HT-29 (cell line): ENCODE measurements at regions not wholly inside any gene's neighbourhood (a gene's known extent, or its start where the extent isn't known, plus 50 kb on each side); places are given as distances from the start of the nearest gene placed in this dataset.
A peak's percentile ranks its signal among the peaks of the same experiment; 100 is the strongest.

Experiments
- DNase-seq: peaks from one replicate; pipeline ENCODE4 v3.0.0-alpha.2; 2015; ENCODE audit warnings: low spot score

- no peak for DNase-seq
Measured at GRCh38 chr2:12929758-12930157, 213.0 kb downstream of the TRIB2 start.

DNA sequence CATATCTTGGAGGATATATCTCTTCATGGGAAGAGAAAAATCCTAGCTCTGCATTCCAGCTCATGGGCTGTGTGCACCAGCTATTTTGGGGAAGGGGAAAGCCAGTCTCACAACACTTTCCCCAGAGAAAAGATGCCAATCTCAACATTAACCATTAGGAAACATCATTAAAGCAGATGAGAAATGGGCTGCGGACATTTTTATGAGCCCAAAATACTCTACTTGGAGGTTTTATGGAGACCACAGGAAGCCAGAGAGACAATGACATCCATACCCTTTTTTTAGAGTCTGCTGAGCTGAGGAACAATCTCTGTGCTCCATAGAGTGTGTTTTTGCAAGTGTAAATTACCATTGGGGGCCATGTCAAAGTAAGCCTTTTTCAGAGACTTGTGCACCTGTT is 213.7 kb downstream of the TRIB2 start:
- DNase-seq = no peak

GRCh38 chr2:12931186-12931844 is 214.6 kb downstream of the TRIB2 start:
- peak; percentile 34 for DNase-seq

- DNase-seq = no peak
Measured at GRCh38 chr2:12932192-12932591, 215.5 kb downstream of the TRIB2 start.

GRCh38 chr2:12934146-12934756 is 217.5 kb downstream of the TRIB2 start:
- no peak for DNase-seq

DNA sequence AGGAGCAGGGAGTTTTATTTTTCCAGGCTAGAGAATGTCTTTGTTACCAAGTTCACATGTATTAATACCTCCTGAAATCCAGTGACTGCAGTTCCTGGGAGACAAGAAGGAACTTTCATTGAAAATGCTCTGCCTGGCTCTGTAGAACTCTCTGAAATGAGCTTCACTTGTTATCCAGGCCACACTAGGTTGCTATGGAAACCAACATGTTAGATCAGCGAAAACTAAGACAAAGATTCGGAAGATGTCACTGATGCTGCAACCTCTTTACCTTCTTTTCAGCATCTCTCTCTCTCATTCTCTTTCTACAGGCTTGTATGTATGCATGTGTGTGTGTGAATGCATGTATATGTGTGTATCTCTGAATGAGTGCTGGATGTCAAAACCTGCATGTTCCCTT is 218.5 kb downstream of the TRIB2 start:
- DNase-seq = no peak

GRCh38 chr2:12935796-12936195 is 219.1 kb downstream of the TRIB2 start:
- no peak for DNase-seq

GRCh38 chr2:12941203-12941602 is 224.5 kb downstream of the TRIB2 start:
- no peak for DNase-seq

GRCh38 chr2:12948231-12948960 is 231.7 kb downstream of the TRIB2 start:
- DNase-seq = no peak

DNA sequence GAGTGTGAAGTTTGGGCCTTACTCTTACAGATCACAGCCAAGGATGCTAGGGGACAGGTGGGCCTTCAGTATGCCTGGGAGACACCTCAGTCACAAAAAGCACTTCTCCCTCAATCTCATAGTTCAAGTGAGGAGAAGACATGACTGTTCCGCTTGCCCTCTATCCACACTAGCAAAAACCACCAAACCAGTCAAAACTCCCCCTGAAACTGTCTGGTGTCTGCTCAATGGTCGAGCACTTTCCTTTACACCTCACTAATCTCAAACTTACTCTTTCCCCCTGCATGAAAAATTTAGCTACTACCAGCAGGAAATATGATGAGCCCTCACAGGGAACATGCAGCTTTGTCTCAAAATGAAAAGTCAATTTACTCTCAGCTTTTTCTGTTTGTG is 232.2 kb downstream of the TRIB2 start:
- no peak for DNase-seq

DNA sequence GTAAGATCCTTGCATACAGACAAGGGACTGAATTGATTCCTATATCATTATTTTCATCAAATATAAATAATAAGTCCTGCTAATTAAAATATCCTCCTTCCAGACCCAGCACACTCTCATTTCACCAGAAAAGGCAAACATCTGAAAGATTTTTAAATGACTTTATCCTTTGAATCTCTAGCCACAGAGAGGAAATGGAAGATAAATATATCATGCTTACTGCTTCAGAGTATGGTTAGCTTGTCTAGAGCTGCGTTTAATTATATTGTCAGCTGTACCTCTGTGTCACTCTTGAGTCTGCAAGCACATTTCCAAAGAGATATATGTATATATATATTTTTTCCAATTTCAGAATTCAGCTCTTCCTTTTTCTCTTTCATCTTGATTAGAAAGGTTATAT is 232.7 kb downstream of the TRIB2 start:
- no peak for DNase-seq

- no peak for DNase-seq
Measured at GRCh38 chr2:12950174-12950573, 233.4 kb downstream of the TRIB2 start.

DNA sequence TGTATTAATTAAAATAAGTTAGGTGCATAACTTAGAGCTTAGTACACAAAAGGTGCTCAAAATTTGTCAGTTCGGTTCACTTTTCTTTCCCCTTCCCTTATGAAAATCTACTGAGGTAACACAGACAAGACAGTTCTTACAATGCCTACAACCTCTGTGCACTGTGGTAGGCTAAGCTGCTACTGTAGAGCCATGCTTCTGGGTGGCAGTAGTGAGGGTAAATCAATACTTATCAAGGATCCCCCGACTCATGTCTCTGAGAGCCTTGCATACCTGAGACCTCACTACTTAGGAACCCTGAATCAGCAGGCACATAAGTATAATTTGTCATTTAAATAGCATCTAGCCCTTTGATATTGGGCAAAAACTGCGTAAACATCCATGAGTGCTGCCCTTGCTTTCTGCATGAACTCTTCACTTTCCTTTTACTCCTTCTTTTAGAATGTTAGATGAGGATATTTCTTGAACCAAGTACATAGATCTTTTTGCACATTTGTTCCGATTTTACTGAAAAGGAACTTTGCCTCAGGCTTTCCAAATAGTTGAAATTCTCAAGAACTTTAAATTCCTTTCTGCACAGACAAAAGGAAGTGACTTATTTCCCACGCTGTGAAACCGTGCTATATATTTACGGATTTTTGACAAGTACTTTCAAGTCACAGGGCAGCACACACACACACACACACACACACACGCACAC is 234.4 kb downstream of the TRIB2 start:
- DNase-seq = no peak

DNA sequence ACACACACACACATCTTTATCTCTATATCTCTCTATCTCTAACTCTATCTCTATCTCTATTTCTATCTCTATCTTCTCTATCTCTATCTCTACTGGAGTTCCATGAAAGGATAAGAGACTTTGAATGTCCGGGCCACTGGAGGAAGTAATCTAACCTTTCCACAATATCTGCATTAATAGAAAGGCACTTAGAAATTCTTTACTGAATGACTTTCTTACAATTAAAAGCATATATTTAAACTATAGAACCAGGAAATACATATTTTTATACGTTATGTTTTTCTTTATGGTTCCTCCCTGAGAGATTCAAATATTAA is 234.9 kb downstream of the TRIB2 start:
- DNase-seq = no peak

DNA sequence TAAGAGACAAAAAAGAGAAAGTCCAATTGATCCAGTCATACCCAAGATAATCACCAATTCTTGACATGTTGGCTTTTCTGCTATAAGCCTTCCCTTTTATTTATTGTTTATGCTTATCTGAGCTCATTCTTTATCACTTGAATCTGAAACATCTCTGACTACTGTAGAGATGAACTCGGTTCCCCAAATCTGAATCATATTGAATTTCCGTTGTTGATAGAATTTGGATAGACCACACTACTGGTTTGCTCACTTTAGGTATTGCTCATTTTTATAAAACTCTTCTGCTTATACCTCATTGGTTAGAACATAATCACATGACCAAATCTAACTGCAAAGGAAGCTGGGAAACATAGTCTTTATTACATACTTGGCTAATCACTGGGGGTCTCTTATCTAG is 236.9 kb downstream of the TRIB2 start:
- no peak for DNase-seq

DNA sequence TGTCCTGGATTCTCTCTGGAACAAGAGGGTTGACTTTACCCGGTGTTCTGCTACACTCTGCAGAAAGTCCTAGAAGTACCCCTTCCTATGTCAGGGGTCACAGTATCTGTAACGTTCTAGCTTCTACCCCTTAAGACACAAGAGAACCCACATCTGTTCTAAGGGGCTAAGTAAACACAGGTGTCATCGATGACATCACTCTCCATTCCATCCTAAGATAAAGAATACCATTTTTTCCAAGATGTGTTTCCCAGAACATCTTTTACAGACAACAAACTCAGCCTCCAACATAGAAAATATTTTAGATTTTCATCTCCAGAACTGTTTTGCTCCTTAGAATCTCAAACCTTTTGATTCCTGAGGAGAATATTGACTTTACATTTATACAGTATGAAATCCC is 239.1 kb downstream of the TRIB2 start:
- no peak for DNase-seq

- no peak for DNase-seq
Measured at GRCh38 chr2:12957251-12957650, 240.5 kb downstream of the TRIB2 start.

DNA sequence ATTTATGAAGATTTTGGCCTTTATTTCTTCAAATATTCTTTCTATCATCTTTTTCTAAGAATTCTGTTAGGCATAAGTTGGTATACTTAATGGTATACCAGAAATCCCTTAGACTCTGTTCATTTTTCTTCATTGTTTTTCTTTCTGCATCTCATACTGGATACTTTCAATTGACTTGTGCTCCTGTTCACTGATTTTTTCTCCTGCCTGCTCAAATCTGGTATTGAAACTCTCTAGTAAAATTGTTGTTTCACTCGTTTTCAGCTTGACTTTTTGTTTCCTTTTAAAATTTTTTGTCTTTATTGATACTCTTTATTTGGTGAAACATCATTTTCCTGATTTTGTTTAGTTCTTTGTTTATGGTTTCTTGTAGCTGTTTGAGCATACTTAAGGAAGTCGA is 243.2 kb downstream of the TRIB2 start:
- no peak for DNase-seq

GRCh38 chr2:12960671-12961070 is 243.9 kb downstream of the TRIB2 start:
- DNase-seq = no peak

GRCh38 chr2:12964904-12965539 is 248.3 kb downstream of the TRIB2 start:
- DNase-seq = no peak

- DNase-seq = no peak
Measured at GRCh38 chr2:12965540-12966269, 249.0 kb downstream of the TRIB2 start.
